GM23338 (cell line): ENCODE measurements at regions not wholly inside any gene's neighbourhood (a gene's known extent, or its start where the extent isn't known, plus 50 kb on each side); places are given as distances from the start of the nearest gene placed in this dataset.

Source experiments
- ATAC-seq: fragments of 200-7000 bp; cut with Tn5 transposase; 3 replicates; pipeline ENCODE4 v1.9.1; 2020
- DNase-seq: peaks from one replicate; pipeline ENCODE4 v3.0.0-alpha.2; 2015; ENCODE audit warnings: low spot score
- H2AFZ ChIP-seq: fragments of 200-600 bp; sonication (generic); 2 replicates; pipeline ENCODE4 v1.8.0; 2016; ENCODE audit warnings: antibody characterized with exemption, mild to moderate bottlenecking, moderate library complexity
- H3F3A ChIP-seq: fragments of 200-600 bp; sonication (generic); replicated peaks from 2 replicates; pipeline ENCODE4 v1.8.0; 2017; ENCODE audit warnings: antibody characterized with exemption, mixed run types, low read depth
- H3K27ac ChIP-seq: fragments of 200-600 bp; sonication (generic); 2 replicates; pipeline ENCODE4 v1.6.1; 2016; ENCODE audit warnings: low read depth
- H3K27me3 ChIP-seq: fragments of 200-600 bp; sonication (generic); 2 replicates; pipeline ENCODE4 v1.8.0; 2016; ENCODE audit warnings: mild to moderate bottlenecking, mixed run types, moderate library complexity; ENCODE audit not compliant: insufficient read depth
- H3K36me3 ChIP-seq: fragments of 200-600 bp; sonication (generic); 2 replicates; pipeline ENCODE4 v1.8.0; 2016; ENCODE audit warnings: mild to moderate bottlenecking; ENCODE audit not compliant: insufficient read depth
- H3K4me1 ChIP-seq: fragments of 200-600 bp; sonication (generic); 2 replicates; pipeline ENCODE4 v1.8.0; 2016; ENCODE audit warnings: mild to moderate bottlenecking, moderate library complexity; ENCODE audit not compliant: insufficient read depth
- H3K4me2 ChIP-seq: fragments of 200-600 bp; sonication (generic); 2 replicates; pipeline ENCODE4 v1.7.1; 2017; ENCODE audit warnings: mixed run types
- H3K4me3 ChIP-seq: fragments of 200-600 bp; sonication (generic); 2 replicates; pipeline ENCODE4 v1.6.1; 2016; ENCODE audit warnings: mixed run types
- H3K79me2 ChIP-seq: fragments of 200-600 bp; sonication (generic); replicated peaks from 2 replicates; pipeline ENCODE4 v1.8.0; 2017; ENCODE audit warnings: mild to moderate bottlenecking; ENCODE audit not compliant: insufficient read depth
- H3K9me2 ChIP-seq: fragments of 200-600 bp; sonication (generic); 2 replicates; pipeline ENCODE4 v1.8.0; 2017; ENCODE audit not compliant: insufficient read depth
- H4K20me1 ChIP-seq: fragments of 200-600 bp; sonication (generic); replicated peaks from 2 replicates; pipeline ENCODE4 v1.8.0; 2017; ENCODE audit warnings: mild to moderate bottlenecking; ENCODE audit not compliant: insufficient read depth
- H3K27ac Mint-ChIP-seq: 2 replicates; pipeline ENCODE4 v1.8.0; 2020; ENCODE audit warnings: inconsistent platforms, mild to moderate bottlenecking, moderate library complexity, mixed read lengths
- H3K27me3 Mint-ChIP-seq: 3 replicates; pipeline ENCODE4 v1.8.0; 2022; ENCODE audit warnings: low read depth, mild to moderate bottlenecking, moderate library complexity, mixed read lengths, inconsistent platforms; ENCODE audit not compliant: insufficient read depth, poor library complexity
- H3K36me3 Mint-ChIP-seq: 3 replicates; pipeline ENCODE4 v1.8.0; 2021; ENCODE audit warnings: low read depth, mild to moderate bottlenecking, inconsistent platforms, moderate library complexity, mixed read lengths
- H3K4me1 Mint-ChIP-seq: 3 replicates; pipeline ENCODE4 v1.8.0; 2020; ENCODE audit warnings: mild to moderate bottlenecking, inconsistent platforms, mixed read lengths
- H3K4me3 Mint-ChIP-seq: 3 replicates; pipeline ENCODE4 v1.8.0; 2021; ENCODE audit warnings: moderate library complexity, mild to moderate bottlenecking, inconsistent platforms, mixed read lengths
- H3K9me3 Mint-ChIP-seq: 3 replicates; pipeline ENCODE4 v1.8.0; 2020; ENCODE audit warnings: moderate library complexity, mild to moderate bottlenecking, inconsistent platforms, mixed read lengths
- CREB1 ChIP-seq: fragments of 250-450 bp; sonication (Bioruptor Pico); IDR thresholded peaks from 2 replicates; pipeline ENCODE4 v1.5.0; 2020; ENCODE audit warnings: low read depth, mild to moderate bottlenecking, moderate library complexity
- NANOG ChIP-seq: IDR thresholded peaks from 2 replicates; pipeline ENCODE4 v1.6.1; 2016; ENCODE audit warnings: antibody characterized with exemption, borderline replicate concordance
- REST ChIP-seq: IDR thresholded peaks from one replicate; pipeline ENCODE4 v1.6.1; 2018; ENCODE audit warnings: antibody characterized with exemption; ENCODE audit not compliant: unreplicated experiment
- STAT1 ChIP-seq: IDR thresholded peaks from one replicate; pipeline ENCODE4 v1.6.1; 2016; ENCODE audit warnings: antibody characterized with exemption; ENCODE audit not compliant: unreplicated experiment
- ZNF462 ChIP-seq: fragments of 250-450 bp; sonication (Bioruptor Pico); IDR thresholded peaks from 2 replicates; pipeline ENCODE4 v1.5.0; 2020; ENCODE audit warnings: mild to moderate bottlenecking, moderate library complexity

GRCh38 chr15:62790546-62790945 lies 252.0 kb upstream of the TPM1 start:
- Histone ChIP-seq H2AFZ (no peak overlapping the region), H4K20me1 (no peaks in the 10 kb centered on the region), H3K4me1 (peaks cover 12% of the 10 kb centered on the region), H3K79me2 (no peaks in the 10 kb centered on the region), H3K4me2 (no peak overlapping the region), H3K36me3 (no peaks in the 10 kb centered on the region), H3K4me3 (no peak overlapping the region), H3K27me3 (no peaks in the 10 kb centered on the region), H3K9me2 (no peaks in the 10 kb centered on the region), H3K27ac (no peak overlapping the region), H3F3A (no peaks in the 10 kb centered on the region)
- no peak for TF ChIP-seq CREB1 (CRISPR knock-in tag)
- TF ChIP-seq STAT1 = no peak
- TF ChIP-seq ZNF462 (CRISPR knock-in tag) = no peak
- no peak for TF ChIP-seq NANOG
- no peak for TF ChIP-seq REST
- ATAC-seq = no peak
- H3K4me1 Mint-ChIP-seq = peaks cover 25% of the 10 kb centered on the region
- no peak overlapping the region for H3K27ac Mint-ChIP-seq
- H3K9me3 Mint-ChIP-seq = no peaks in the 10 kb centered on the region
- H3K36me3 Mint-ChIP-seq = no peaks in the 10 kb centered on the region
- no peak for DNase-seq
- no peak overlapping the region for H3K4me3 Mint-ChIP-seq
- H3K27me3 Mint-ChIP-seq = peaks cover 2% of the 10 kb centered on the region
